ENCODE measurements at regions not wholly inside any gene's neighbourhood (a gene's known extent, or its start where the extent isn't known, plus 50 kb on each side); places are given as distances from the start of the nearest gene placed in this dataset.

- no peak for TF ChIP-seq EZH2 (IDR thresholded peaks at IDR 0.05; ENCODE audit: low read length, missing control alignments)
- TF ChIP-seq CTCF (conservative IDR thresholded peaks at IDR 0.05 in 1 of 2, IDR thresholded peaks at IDR 0.05 in 1 of 2; ENCODE audit: low read depth in 1 of 2, low read length in 2 of 2), result no peak
These were observed 329.1 kb upstream of the TSHZ2 start for GRCh38 chr20:52643034-52643433.
